PC-9 (cell line): ENCODE measurements at regions not wholly inside any gene's neighbourhood (a gene's known extent, or its start where the extent isn't known, plus 50 kb on each side); places are given as distances from the start of the nearest gene placed in this dataset.

Source experiments
- BruUV-seq: library from RNA; stranded (reverse); fragments of 400-500 nt; replicated peaks from 2 replicates; lab custom pipeline; 2021; lab: Mats Ljungman, UMichigan
- CTCF ChIA-PET: fragments of 300-600 bp; sonication (Branson Sonifier 250); formaldehyde crosslinking; loops from one replicate; lab custom pipeline; 2022; ENCODE audit warnings: antibody characterized with exemption; lab: Charles Lee
- POLR2A ChIA-PET: fragments of 300-600 bp; sonication (Branson Sonifier 250); formaldehyde crosslinking; loops from one replicate; lab custom pipeline; 2022; ENCODE audit warnings: antibody characterized with exemption; ENCODE audit not compliant: unreplicated experiment; lab: Charles Lee
- DNase-seq, 2 experiments: peaks; one replicate each; pipeline versions ENCODE4 v3.0.0 to v3.0.0-alpha.2; 2015 to 2022; ENCODE audit warnings: mixed read lengths in 1 of 2
- H2AFZ ChIP-seq: fragments of 200-600 bp; sonication (generic); 2 replicates; pipeline ENCODE4 v1.8.1; 2017; ENCODE audit warnings: antibody characterized with exemption
- H3F3A ChIP-seq: fragments of 200-600 bp; sonication (generic); 2 replicates; pipeline ENCODE4 v1.8.1; 2017; ENCODE audit warnings: antibody characterized with exemption, mild to moderate bottlenecking, low read depth; ENCODE audit not compliant: insufficient read depth
- H3K27ac ChIP-seq: fragments of 200-600 bp; sonication (generic); 2 replicates; pipeline ENCODE4 v1.6.1; 2016; ENCODE audit warnings: mixed run types
- H3K27me3 ChIP-seq: fragments of 200-600 bp; sonication (generic); 2 replicates; pipeline ENCODE4 v1.6.1; 2016; ENCODE audit warnings: low read depth, mixed run types; ENCODE audit not compliant: insufficient read depth
- H3K36me3 ChIP-seq: fragments of 200-600 bp; sonication (generic); 2 replicates; pipeline ENCODE4 v1.6.1; 2016; ENCODE audit warnings: low read depth, mixed run types
- H3K4me1 ChIP-seq: fragments of 200-600 bp; sonication (generic); replicated peaks from 2 replicates; pipeline ENCODE4 v1.6.1; 2016; ENCODE audit warnings: mixed run types; ENCODE audit not compliant: insufficient read depth
- H3K4me2 ChIP-seq: fragments of 200-600 bp; sonication (generic); 2 replicates; pipeline ENCODE4 v1.6.1; 2017; ENCODE audit warnings: mixed run types
- H3K4me3 ChIP-seq: fragments of 200-600 bp; sonication (generic); 2 replicates; pipeline ENCODE4 v1.6.1; 2016; ENCODE audit warnings: mixed run types
- H3K79me2 ChIP-seq: fragments of 200-600 bp; sonication (generic); 2 replicates; pipeline ENCODE4 v1.6.1; 2017; ENCODE audit warnings: low read depth, mixed run types
- H3K9me2 ChIP-seq: fragments of 200-600 bp; sonication (generic); 2 replicates; pipeline ENCODE4 v1.8.1; 2017; ENCODE audit warnings: mild to moderate bottlenecking; ENCODE audit not compliant: insufficient read depth
- H3K9me3 ChIP-seq: fragments of 200-600 bp; sonication (generic); 2 replicates; pipeline ENCODE4 v1.8.1; 2016; ENCODE audit warnings: low read depth; ENCODE audit not compliant: insufficient read depth
- H4K20me1 ChIP-seq: fragments of 200-600 bp; sonication (generic); 2 replicates; pipeline ENCODE4 v1.8.1; 2017; ENCODE audit not compliant: insufficient read depth
- CTCF ChIP-seq: fragments of 200-600 bp; sonication (generic); conservative IDR thresholded peaks from 2 replicates; pipeline ENCODE4 v1.6.1; 2017; ENCODE audit warnings: mixed run types, antibody characterized with exemption, mild to moderate bottlenecking, moderate library complexity
- EZH2 ChIP-seq: fragments of 200-600 bp; sonication (generic); IDR thresholded peaks from 2 replicates; pipeline ENCODE4 v1.8.0; 2017; ENCODE audit warnings: antibody characterized with exemption, low read depth
- intact Hi-C: fragments of 100-400 bp; cut with micrococcal nuclease; formaldehyde crosslinking; loops from one replicate; pipeline ENCODE4 v1.10.0; 2022; ENCODE audit not compliant: unreplicated experiment

- Histone ChIP-seq H3K27ac (no peak overlapping the region), H3K4me1 (no peaks in the 10 kb centered on the region), H3K27me3 (peaks cover 46% of the 10 kb centered on the region; the same call in 1 of the 2 replicates), H4K20me1 (no peaks in the 10 kb centered on the region), H2AFZ (no peak overlapping the region), H3K79me2 (no peaks in the 10 kb centered on the region), H3F3A (no peaks in the 10 kb centered on the region), H3K9me2 (no peaks in the 10 kb centered on the region), H3K4me3 (no peak overlapping the region), H3K4me2 (no peak overlapping the region), H3K36me3 (no peaks in the 10 kb centered on the region), H3K9me3 (no peaks in the 10 kb centered on the region)
- ChIA-PET POLR2A (no interaction called here), CTCF (no interaction called here)
- no peak for DNase-seq
- intact Hi-C loops, result no loop called here
- TF ChIP-seq CTCF (no peak), EZH2 (no peak)
- no TSS peak for BruUV-seq
Measured at GRCh38 chr6:6516666-6517458, 71.7 kb upstream of the LY86 start.

- H3K79me2 ChIP-seq, result no peaks in the 10 kb centered on the region
- CTCF ChIA-PET, result no interaction called here
Measured at GRCh38 chr6:6518631-6519427, 69.7 kb upstream of the LY86 start.

More at GRCh38 chr6:6518631-6519427, 69.7 kb upstream of the LY86 start:
- H3K4me2 ChIP-seq, result no peak overlapping the region
- no peaks in the 10 kb centered on the region for H3K4me1 ChIP-seq
- no peak for DNase-seq
- H3F3A ChIP-seq, result no peaks in the 10 kb centered on the region
- peaks cover 55% of the 10 kb centered on the region; the same call in 1 of the 2 replicates for H3K27me3 ChIP-seq
- H3K9me3 ChIP-seq, result no peaks in the 10 kb centered on the region
- H3K27ac ChIP-seq, result no peak overlapping the region
- H4K20me1 ChIP-seq, result no peaks in the 10 kb centered on the region
- intact Hi-C loops, result no loop called here
- no peak overlapping the region for H3K4me3 ChIP-seq
- TF ChIP-seq CTCF (no peak), EZH2 (no peak)
- H3K36me3 ChIP-seq, result no peaks in the 10 kb centered on the region
- H2AFZ ChIP-seq, result no peak overlapping the region
- no peaks in the 10 kb centered on the region for H3K9me2 ChIP-seq
- BruUV-seq, result no TSS peak
- POLR2A ChIA-PET, result no interaction called here
